NCI-H1417 treated with DMSO at 0.1 percent for 48 hours (cell line): ENCODE measurements at regions not wholly inside any gene's neighbourhood (a gene's known extent, or its start where the extent isn't known, plus 50 kb on each side); places are given as distances from the start of the nearest gene placed in this dataset.
"Not testable (repeated sequence)": the region's sequence is repeated elsewhere in the genome, so short reads cannot be mapped to it uniquely, and the experiment has no call there.

Source experiments
- DNase-seq: peaks from one replicate; lab custom pipeline; 2025; lab: John Stamatoyannopoulos, UW

DNA sequence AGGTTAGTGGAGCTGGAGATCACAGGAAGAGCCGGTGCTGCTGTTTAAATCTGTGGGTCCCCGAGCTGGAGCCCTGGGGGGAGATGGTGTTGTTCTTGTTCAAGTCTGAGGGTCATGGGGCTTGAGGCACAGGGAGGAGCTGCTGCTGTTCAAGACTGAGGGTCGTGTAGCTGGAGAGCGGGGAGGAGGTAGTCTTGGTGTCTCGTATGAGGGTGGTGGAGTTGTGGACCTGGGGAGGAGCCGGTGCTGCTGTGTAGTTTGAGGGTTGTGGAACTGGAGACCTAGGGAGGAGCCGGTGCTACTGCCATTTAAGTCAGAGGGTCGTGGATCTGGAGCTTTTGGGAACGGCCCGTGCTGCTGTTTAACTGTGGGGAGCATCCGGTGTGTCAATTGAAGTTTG, 112.2 kb upstream of the SULF2 start:
- DNase-seq: no peak

DNA sequence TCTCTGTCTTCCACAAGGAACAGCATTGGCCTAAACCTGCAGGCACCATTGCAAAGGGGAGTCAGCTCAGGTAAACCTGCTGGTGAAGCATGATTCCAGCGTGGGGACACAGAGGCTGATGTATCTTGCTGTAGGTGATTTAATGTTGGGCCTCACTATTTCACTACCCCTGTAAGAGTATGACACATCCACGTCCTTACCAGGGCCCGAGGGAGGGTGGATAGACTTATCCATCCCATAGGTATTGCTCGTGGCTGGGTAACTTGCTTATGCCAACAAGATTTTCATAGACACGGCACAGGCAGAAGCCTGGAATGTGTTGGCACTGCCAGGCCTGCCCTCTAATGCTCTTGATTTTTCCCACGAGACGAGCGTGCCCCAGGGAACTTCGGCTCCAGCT, 107.4 kb upstream of the SULF2 start:
- not testable (repeated sequence) for DNase-seq

DNA sequence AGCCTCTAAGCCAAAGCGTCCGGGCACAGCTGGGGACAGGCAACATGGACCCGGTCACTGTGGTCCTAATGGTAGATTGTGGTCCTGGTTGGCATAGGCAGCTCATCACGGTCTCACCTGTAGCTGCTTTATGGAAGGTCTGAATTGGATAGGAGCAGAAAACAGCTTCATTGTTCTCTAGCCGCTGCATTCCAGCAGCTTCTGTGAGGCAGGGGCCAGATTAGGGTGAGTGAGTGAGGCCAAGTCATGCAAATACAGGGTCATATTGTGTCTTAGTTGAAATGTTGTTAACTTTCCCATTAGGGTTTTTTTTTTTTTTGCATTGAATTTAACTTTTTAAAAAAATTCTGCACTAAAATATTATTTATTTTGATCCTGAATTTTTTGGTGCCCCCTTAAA, 105.4 kb upstream of the SULF2 start:
- not testable (repeated sequence) for DNase-seq

DNA sequence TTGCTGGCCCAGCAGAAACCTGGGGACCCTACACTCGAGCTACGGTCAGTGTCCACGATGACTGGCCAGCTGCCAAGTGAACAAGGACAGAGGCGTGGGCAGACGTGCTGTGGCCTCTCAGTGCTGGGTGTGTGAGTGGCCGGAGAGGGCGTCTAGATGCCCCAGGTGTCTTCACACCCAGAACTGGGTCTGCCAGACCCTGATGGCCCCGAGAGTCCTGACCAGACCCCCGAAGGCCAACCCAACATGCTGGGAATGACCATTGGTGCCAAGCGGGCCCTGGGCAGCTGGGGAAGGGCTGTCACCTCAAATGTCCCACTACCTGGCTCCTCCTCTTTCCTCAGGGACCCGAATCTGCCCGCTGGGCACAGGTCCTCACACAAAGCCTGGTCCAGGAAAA, 104.5 kb upstream of the SULF2 start:
- DNase-seq: not testable (repeated sequence)

DNA sequence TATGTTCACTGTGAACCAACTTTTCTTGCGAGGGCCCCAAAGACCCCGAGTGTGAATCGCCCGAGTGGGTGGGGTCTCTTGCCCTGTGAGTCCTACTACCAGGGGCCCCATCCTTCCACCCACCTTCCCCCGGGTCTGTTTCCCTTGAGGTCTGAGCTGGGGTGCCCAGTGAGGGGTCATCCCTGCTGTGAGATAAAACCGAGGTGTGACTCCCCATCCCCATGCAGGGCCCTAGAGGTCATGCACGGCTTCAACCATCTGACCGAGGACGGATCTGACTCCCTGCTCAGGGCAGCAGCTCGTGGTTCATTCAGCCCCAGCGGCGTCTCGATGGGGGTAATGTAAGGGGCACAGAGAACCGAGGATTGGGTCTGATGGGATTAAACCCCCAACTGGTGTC, 103.1 kb upstream of the SULF2 start:
- no peak for DNase-seq

DNA sequence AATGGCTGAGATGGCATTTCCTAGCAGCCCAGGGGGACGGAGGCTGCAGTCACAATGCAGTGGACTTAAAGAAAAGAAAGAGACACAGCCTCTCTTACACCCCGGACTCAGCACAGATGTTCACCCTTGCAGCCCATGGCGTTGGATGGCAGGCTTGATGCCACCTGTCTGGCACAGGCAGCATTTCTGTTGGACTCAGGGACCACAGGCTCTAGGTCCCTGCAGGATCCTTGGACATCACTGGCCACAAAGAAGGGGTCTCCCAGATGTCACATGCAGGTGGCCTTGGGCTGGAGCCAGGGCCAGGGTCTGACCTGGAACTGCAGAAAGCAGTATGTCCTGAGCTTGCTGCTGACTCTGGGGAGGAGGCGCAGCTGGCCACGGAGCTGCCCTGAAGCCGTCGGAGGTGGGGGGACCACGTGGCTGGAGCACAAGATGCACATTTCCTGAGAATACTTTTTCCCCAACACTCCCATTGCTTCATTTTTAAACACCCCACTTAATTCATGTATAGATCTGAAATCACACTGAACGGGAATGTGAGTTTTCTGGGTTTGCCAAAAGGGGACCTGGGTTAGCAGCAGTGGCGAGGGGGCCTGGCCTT, 102.3 kb upstream of the SULF2 start:
- no peak for DNase-seq

DNA sequence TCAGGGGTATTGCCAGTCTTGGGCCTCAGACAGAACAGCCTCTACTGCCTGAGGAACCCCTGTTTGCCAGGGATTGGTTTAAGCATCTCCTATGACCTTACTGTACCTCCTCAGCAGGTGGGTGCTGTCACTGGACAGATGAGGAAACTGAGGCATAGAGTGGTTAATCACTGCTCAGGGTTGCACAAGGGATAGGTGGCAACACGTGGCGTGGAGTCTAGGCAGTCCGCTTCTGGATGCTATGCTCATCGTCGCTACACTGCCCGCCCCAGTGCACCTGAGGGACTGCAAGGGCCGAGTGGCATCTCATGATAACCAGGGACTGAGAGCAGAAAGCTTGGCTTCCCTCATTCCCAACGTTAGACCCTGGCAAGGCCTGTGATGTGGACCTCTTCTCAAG, 101.8 kb upstream of the SULF2 start:
- DNase-seq: no peak

DNA sequence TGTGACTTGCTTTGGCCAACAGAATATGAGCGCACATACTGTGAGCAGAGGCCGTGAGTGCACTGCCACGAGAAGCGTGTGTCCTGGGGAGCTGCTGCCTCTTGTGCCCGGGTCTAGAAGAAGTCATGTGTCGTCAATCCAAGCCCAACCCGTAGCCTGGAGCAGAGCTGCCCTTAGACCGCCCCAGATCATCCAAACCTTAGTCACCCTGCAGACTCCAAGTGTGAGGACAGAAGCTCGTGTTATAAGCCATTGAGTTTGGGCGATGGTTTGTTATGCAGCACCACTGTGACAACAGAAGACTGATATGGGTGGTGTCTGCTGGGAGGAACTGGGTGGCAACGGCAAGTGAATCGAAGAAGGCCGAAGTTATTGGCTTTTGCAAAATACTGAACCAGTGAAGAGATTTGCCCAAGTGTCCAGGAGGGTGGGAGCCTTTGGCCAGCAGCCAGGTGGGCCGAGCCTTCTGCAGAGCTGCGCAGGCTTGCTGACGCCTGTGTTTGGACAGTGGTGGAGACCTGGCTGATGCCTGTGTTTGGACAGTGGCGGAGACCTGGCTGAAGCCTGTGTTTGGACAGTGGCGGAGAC, 101.3 kb upstream of the SULF2 start:
- DNase-seq: no peak

DNA sequence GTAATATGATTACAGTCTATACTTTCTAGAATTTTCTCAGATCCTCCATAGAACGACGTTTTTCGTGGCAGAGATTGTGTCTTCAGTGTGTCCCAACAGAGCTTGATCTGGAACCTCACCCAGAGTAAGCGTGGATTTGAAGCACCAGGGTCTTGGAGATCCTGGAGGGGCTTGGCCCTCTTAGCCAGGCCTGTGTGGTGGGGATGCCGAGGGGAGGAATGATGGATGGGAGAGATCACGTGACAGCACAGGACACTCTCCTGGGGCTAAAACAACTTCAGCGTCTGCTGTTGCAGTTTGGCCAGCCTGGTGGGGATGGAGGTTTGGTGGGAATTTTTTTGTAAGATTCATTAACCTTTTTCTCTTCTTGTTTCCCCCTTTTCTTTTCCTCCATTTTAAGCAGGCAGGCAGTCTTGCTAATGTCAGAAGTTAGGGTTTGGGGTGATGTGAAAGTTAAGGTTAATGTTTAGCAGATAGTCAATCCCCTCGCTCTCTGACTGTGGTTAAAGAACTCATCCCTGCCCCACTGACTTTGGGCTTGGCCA, 100.7 kb upstream of the SULF2 start:
- no peak for DNase-seq

DNA sequence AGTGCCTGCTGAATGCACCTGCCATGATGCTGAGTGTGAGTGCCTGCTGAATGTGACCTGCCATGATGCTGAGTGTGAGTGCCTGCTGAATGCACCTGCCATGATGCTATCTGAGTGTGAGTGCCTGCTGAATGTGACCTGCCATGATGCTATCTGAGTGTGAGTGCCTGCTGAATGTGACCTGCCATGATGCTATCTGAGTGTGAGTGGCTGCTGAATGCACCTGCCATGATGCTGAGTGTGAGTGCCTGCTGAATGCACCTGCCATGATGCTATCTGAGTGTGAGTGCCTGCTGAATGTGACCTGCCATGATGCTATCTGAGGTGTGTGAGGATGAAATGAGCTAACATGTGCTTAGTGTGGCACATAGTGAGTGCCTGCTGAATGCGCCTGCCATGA, 98.7 kb upstream of the SULF2 start:
- not testable (repeated sequence) for DNase-seq

DNA sequence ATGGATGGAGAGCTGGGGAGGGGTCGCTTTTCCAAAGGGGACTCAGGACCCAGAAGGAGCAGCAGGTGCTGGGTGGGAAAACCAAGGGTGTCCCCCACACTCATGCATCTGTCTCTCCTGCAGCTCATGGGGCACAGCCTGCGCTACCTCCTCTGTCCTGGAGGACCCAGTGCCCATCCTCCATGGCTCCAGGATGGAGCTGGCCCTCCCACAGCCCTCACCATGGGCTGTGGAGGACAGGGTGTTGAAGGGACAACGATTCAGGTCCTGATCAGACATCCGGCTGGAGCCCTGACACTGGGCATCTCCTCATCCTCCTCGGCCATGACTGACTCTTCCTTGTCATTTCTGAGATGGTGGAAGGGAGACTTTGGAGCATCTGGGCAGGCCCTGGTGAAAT, 97.9 kb upstream of the SULF2 start:
- DNase-seq: no peak

DNA sequence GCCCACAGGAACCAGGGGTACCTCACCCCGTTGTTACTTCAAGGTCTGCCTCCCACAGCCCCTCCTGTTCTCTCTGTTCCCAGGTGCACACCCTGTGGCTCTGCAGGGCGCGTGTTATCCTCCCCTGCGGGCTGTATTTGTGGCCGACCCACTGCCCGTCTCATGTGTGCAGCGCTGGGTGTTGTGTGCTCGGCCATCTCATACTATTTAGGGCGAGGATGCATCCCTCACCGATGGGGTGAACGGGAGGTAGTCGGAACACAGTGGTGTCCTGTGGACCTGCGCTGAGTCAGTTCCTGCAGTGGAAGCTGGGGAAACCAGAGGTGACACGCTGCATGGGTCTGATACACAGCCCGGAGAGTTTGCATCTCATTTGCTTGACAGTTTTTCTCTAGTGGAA, 94.5 kb upstream of the SULF2 start:
- no peak for DNase-seq

DNA sequence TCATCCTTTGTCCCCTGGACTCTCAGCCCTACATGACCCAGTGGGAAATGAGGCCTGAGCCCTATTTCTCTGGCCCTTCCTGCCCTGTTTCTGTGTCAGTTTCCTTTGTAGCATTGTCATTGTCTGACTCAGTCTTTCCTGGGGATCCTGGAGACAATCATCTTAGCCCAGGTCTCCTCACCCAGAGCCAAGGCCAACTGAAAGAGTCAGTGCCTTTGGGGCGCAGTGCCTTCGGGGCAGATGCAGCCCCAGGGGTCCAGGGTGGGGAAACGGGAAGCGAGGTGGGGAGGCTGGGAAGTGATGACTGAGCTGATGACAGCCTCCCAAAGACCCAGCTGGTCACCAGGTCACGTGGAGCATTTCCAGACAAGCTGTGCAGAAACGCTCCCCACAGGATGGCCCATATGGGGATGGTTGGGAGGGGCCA, 93.3 kb upstream of the SULF2 start:
- DNase-seq: no peak

DNA sequence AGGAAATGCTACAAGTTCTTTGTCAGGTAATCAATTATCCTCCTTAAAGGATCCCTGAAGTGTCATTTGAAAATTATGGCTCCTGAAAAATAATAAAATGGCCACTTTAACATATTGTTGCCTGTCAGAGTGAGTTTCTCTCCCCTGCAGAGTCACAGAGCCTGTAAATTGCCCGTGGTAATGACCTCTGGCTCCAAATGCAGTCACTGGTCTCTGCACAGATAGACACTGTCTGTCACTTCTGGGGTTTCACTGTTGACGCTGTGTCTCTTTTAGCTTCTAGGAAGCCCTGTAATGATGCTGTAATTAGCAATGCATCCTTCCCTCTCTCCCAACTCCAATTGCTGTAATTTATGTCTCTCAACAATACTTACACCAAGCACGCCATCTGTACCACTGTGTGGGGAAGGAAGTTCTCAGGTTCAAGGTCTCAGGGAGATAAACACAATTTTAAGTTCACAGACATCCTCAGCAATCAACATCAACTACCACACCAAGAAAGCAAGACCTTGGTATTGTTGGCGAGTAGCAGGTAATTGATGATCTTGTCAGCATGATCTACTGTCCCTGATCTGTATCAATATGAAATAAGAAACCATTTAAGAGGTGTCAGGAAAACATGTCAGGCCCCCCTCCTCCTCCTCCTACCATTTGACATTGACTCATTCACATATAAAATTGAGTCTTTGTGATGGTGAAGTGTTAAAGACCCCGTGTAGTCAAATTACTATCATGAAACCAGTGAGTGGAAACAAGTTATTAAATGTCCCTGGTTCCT, 91.2 kb upstream of the SULF2 start:
- DNase-seq: no peak

DNA sequence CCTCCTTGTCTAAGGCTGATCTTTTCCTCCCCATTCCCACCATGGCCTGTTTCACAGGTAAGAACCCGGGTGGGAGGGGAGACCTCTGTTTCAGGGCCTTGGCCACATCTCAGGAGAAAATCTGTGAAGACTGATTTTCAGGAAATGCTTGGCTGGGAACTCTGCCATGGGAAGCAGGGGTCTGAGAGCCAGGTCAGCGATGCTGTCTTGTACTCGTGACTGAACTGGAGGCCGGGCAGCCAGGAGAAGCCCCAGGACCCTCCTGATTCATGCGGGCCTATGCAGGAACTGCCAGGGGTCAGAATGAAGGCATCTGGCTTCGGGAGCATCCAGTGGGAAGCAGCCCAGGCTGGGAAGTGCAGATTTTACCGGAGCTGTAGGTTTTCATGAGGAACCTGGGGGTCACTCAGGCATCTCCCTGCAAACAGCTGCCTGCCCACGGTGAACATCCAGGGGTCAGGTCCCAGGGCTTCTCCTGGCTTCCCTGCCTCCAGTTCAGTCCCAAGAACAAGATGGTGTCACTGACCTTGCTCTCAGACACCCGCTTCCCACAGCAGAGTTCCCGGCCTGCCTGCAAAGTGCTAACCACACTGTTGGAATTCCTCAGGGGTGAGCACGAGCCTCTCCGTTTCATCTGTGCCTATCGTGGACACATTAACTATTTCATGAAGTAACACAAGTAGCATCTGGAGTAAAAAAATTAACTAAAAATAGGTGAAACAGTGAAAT, 90.2 kb upstream of the SULF2 start:
- DNase-seq: no peak

DNA sequence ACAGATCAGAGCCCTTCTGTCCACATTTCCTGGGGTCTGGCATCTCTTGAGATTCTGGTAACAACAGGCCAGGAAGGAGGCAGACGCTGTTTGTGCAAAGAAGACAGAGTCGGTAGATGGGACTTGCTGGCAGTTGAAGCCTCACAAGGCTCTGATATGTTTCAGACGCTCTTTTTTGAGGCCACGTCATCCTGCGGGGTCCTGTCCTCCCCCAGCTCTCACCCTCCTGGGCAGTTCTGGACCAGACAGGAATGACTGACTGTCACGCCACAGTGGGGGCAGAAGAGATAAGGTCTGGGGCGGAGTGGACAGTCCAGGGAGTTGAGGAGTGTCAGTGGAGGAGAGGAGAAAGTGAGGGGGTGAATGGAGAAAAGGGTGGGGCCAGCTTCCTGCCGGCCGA, 87.1 kb upstream of the SULF2 start:
- DNase-seq: no peak

DNA sequence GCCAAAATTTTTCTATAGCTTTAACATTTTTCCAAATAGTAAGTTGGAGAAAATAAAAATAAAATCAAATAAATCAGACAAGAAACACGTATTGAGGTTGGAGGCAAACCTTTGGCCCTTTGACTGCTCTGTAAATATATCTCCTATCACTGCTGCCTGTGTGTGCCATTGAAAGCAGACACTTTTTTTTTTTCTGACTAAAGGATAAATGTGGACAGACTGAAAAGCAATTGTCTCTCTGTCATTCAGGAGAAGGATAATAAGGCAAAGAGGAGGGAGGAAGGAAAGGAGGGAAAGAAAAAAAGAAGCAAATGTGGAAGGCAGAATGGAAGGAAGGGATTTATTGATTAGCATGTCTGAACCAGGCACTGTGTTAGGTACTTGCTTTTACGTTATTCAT, 85.2 kb upstream of the SULF2 start:
- no peak for DNase-seq

DNA sequence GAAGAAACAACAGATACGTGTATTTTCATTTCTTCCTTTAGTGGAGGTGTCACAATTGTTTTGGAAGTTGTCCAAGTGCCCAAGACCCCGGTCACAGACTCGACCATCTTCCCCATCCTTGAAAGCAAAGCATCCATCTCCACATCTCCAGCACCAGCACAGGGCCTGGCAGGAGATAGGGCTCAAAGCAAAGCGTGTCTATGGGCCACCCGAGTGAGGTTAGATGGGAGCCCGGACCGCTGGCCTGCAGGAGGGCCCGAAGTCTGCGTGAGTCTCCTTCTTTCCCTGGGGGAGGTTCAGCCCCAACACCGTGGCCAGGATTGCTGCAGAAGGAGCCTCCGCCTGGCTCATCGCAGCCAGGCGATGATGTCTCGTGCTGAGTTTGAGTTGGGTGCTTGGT, 83.5 kb upstream of the SULF2 start:
- no peak for DNase-seq

DNA sequence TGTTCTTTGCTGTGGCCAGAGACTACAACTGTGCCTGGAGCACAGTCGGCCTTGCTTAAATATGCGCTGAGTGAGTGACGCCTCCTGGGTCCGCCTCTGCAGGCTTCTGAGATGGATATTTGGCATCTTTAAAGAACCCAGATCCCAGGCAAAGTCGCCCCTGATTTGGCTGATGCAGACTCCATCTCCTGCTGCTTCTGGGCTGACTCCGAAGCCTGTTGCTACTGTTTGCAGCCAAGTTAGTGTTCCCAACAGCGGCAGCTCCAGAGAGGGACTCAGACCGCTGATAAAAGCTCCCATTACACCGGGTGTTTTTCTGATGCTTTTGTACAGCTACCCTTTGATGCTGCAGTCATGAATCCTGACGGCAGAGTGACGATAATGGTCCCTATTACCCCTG, 83.0 kb upstream of the SULF2 start:
- DNase-seq: no peak

DNA sequence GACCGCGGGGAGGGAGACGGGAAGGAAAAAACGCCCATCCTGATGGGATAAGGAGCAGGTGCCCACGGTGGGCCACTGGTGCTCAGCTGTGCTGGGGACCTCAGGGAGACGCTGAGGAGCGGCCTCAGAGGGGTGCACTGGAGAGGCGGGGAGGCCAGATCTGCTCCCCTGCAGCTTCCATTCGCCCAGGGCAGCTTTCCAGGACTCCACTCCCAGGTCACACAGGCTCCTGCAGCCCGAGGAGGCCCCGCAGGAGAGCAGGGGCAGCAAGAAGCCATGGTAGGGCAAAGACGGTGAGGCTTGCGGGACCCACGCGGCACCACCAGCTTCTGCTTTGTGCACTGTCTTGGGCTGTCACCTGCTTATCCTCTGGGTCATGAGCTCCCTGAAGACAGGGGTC, 82.5 kb upstream of the SULF2 start:
- DNase-seq: no peak

DNA sequence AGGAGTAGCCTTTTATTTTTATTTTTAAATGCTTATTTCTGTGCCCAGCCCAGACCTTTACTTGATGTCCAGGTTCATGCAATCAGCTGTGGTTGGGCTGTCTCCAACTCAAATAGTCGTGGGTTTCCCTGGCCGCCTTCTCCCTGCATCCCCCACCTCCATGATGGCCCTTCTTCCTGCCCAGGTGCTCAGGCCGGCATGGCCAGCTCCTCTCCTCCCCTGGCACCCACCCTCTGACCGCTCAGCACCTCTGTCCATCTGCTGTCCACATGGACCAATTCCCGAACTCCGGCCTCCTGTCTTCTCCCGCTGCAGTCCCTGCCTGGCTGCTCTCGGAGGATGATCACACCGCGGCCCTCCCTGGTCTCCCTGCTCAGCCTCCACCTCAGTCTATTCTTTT, 81.2 kb upstream of the SULF2 start:
- no peak for DNase-seq

DNA sequence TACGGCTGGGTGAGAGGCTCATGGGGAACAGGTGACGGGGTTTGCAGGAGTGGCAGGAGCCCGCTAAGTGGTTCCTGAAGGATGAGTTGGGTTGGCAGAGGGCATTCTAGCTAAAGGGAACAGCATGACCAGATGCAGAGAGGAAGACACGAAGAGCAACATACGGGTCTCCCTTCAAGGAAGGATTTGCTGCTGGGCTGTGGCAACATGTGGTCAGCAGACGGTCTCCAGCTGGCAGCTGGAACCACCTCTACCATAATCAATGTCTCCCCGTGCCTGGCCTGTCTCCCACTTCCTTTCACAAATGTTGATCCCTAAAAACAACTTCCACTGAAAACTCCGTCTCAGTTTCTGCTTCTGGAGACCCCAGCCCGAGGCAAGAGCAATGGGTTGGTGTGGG, 80.6 kb upstream of the SULF2 start:
- no peak for DNase-seq

DNA sequence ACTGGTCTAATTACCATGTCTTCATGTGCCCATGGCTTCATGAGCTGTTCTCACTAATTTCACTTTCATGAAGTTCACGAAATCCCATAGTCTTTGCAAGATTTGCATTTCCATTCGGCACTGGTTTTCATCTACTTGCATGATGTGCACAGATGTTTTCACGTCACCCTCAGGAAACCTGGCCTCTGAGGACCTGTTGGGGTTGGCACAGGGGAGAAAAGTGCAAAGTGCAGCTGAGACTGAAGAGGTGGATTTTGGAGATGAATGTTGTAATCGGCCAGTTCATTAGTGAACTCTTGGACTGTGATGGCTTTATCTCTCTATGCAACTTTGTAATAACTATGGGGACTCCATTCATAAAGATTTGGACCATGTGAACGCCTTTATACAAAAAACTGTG, 80.2 kb upstream of the SULF2 start:
- no peak for DNase-seq
